OCI-LY7 (cell line): ENCODE measurements at regions not wholly inside any gene's neighbourhood (a gene's known extent, or its start where the extent isn't known, plus 50 kb on each side); places are given as distances from the start of the nearest gene placed in this dataset.

ENCODE experiments used
- BruUV-seq: library from RNA; stranded (reverse); fragments of 400-500 nt; replicated peaks from 2 replicates; lab custom pipeline; 2021; lab: Mats Ljungman, UMichigan
- CTCF ChIA-PET: fragments of 300-600 bp; sonication (Branson Sonifier 250); formaldehyde crosslinking; loops from one replicate; lab custom pipeline; 2022; ENCODE audit warnings: antibody characterized with exemption; ENCODE audit not compliant: unreplicated experiment; lab: Charles Lee
- POLR2A ChIA-PET: fragments of 300-600 bp; sonication (Branson Sonifier 250); formaldehyde crosslinking; loops from one replicate; lab custom pipeline; 2022; ENCODE audit warnings: antibody characterized with exemption; lab: Charles Lee
- DNase-seq: peaks from one replicate; pipeline ENCODE4 v3.0.0-alpha.2; 2015; ENCODE audit warnings: low spot score
- H2AFZ ChIP-seq: fragments of 200-600 bp; sonication (generic), shearing (Covaris generic); 2 replicates; pipeline ENCODE4 v1.6.1; 2014; ENCODE audit warnings: mild to moderate bottlenecking, antibody characterized with exemption, low read length, moderate library complexity
- H3K27ac ChIP-seq: fragments of 200-600 bp; sonication (generic); 2 replicates; pipeline ENCODE4 v1.5.1; 2014; ENCODE audit warnings: mixed run types, low read depth, mild to moderate bottlenecking, moderate library complexity, low read length, inconsistent platforms; ENCODE audit not compliant: poor library complexity, severe bottlenecking
- H3K36me3 ChIP-seq: fragments of 200-600 bp; sonication (generic); 2 replicates; pipeline ENCODE4 v1.6.1; 2014; ENCODE audit warnings: mild to moderate bottlenecking, antibody characterized with exemption, low read length, moderate library complexity, mixed read lengths; ENCODE audit not compliant: insufficient read depth
- H3K4me1 ChIP-seq: fragments of 200-600 bp; sonication (generic); 2 replicates; pipeline ENCODE4 v1.5.1; 2014; ENCODE audit warnings: mild to moderate bottlenecking, low read length; ENCODE audit not compliant: insufficient read depth, poor library complexity, severe bottlenecking
- H3K4me2 ChIP-seq: fragments of 200-600 bp; sonication (generic); 2 replicates; pipeline ENCODE4 v1.6.1; 2014; ENCODE audit warnings: mild to moderate bottlenecking, low read length
- H3K4me3 ChIP-seq: fragments of 200-600 bp; sonication (generic); 2 replicates; pipeline ENCODE4 v1.5.1; 2014; ENCODE audit warnings: mild to moderate bottlenecking, low read depth, low read length; ENCODE audit not compliant: poor library complexity, severe bottlenecking
- H3K79me2 ChIP-seq: fragments of 200-600 bp; sonication (generic); 2 replicates; pipeline ENCODE4 v1.6.1; 2016; ENCODE audit warnings: low read depth, mild to moderate bottlenecking, low read length, moderate library complexity, mixed read lengths; ENCODE audit not compliant: insufficient read depth
- H3K9me2 ChIP-seq: fragments of 200-600 bp; sonication (generic); 2 replicates; pipeline ENCODE4 v1.6.1; 2016; ENCODE audit warnings: mild to moderate bottlenecking, low read length, mixed read lengths; ENCODE audit not compliant: insufficient read depth
- H3K9me3 ChIP-seq: fragments of 200-600 bp; sonication (generic); 2 replicates; pipeline ENCODE4 v1.6.1; 2014; ENCODE audit warnings: mild to moderate bottlenecking, mixed run types, low read length, mixed read lengths
- H4K20me1 ChIP-seq: fragments of 200-600 bp; sonication (generic); 2 replicates; pipeline ENCODE4 v1.6.1; 2014; ENCODE audit warnings: mild to moderate bottlenecking, antibody characterized with exemption, low read length, moderate library complexity, mixed read lengths; ENCODE audit not compliant: insufficient read depth
- CTCF ChIP-seq: fragments of 200-600 bp; sonication (generic); conservative IDR thresholded peaks from 2 replicates; pipeline ENCODE4 v1.5.1; 2014; ENCODE audit warnings: mild to moderate bottlenecking, antibody characterized with exemption, low read length, moderate library complexity, mixed read lengths
- EZH2phosphoT487 ChIP-seq: fragments of 200-600 bp; sonication (generic); IDR thresholded peaks from 2 replicates; pipeline ENCODE4 v1.6.1; 2018; ENCODE audit warnings: low read depth, borderline replicate concordance, mild to moderate bottlenecking, mixed run types, antibody characterized with exemption, low read length, moderate library complexity, mixed read lengths
- intact Hi-C: fragments of 100-400 bp; cut with micrococcal nuclease; formaldehyde crosslinking; loops from one replicate; pipeline ENCODE4 v1.10.0; 2022; ENCODE audit not compliant: unreplicated experiment

GRCh38 chrX:138014577-138014976 lies 448.6 kb downstream of the ZIC3 start:
- ChIA-PET POLR2A (no interaction called here), CTCF (no interaction called here)
- Histone ChIP-seq H2AFZ (no peak overlapping the region), H3K9me2 (no peaks in the 10 kb centered on the region), H4K20me1 (no peaks in the 10 kb centered on the region), H3K79me2 (no peaks in the 10 kb centered on the region), H3K36me3 (no peaks in the 10 kb centered on the region), H3K4me2 (no peak overlapping the region), H3K4me3 (no peak overlapping the region), H3K9me3 (no peaks in the 10 kb centered on the region), H3K27ac (no peak overlapping the region), H3K4me1 (no peaks in the 10 kb centered on the region)
- intact Hi-C loops = no loop called here
- no peak for DNase-seq
- BruUV-seq = no TSS peak
- TF ChIP-seq EZH2phosphoT487 (no peak), CTCF (no peak)

DNA sequence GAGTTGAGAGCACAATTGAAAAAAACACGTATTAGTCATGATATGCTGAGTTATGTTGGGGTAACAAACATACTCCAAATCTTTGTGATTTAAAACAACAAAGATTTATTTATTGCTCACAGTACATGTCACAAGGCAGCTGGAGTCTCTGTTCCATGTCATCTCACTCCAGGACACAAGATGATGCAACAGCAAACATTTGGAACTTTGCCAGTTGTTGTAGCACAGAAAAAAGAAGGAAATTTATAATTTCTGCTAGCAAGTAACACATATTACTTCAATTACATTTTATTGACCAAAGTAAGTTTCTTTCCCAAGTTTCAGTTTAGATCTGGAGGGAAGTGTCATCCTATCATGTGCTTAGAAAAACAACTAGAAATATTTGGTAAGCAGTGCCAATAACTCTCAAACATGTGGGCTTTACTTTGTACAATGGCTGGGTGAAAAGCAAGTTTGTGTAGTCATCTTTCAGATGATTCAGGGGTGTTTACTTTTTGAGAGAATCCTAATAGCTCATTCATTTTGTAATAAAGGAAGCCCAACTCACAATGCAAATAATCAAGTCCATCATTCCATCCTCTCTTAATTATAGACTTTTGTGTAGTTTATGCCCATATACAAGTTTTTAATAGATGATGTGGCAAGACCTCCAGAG lies 452.3 kb downstream of the ZIC3 start:
- H4K20me1 ChIP-seq = no peaks in the 10 kb centered on the region

More for the DNA sequence above, 452.3 kb downstream of the ZIC3 start:
- Histone ChIP-seq H3K9me2 (no peaks in the 10 kb centered on the region), H3K4me3 (no peak overlapping the region), H3K4me2 (no peak overlapping the region), H2AFZ (no peak overlapping the region), H3K4me1 (no peaks in the 10 kb centered on the region), H3K79me2 (no peaks in the 10 kb centered on the region), H3K36me3 (no peaks in the 10 kb centered on the region), H3K27ac (no peak overlapping the region), H3K9me3 (no peaks in the 10 kb centered on the region)
- intact Hi-C loops = no loop called here
- POLR2A ChIA-PET = no interaction called here
- BruUV-seq = no TSS peak
- TF ChIP-seq CTCF = no peak
- TF ChIP-seq EZH2phosphoT487 = no peak
- DNase-seq = no peak
- CTCF ChIA-PET = no interaction called here
